ENCODE measurements at regions not wholly inside any gene's neighbourhood (a gene's known extent, or its start where the extent isn't known, plus 50 kb on each side); places are given as distances from the start of the nearest gene placed in this dataset.

DNA sequence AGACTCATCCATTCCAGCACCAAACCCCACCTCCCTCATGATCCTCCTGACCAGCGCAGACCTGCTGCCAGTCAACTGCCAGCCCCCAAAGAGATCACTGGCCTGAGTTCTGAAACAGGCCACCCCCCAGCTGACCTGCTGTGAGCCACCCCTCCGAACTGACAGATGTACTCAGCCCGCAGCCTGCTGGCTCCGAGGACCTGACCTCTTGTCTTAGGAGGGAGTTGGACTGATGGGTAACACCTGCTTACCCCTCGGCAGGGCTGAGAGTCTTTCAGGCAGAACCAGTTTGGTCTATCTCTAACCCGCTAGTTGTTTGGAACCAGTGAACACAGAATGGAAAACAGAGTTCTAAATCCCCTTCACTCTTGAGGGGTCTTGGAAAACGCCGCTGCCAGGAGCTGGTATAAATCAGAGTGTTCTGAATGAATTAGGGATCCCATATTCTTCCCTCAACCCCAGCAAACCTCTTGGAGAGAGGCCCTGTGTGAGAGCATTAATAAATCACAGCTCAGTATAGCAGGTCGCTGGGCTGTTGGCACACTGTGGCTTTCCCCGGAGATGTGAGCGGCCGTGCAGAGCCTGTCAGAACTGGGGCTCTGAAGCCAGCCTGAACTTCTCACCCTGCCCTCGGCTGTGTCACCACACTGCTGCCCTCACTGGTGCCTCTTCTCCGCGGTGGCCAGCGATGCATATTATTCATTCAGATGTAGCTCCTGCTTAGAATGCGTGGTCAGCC is 165.1 kb upstream of the NCAM1 start:
- no peak for DNase-seq

DNA sequence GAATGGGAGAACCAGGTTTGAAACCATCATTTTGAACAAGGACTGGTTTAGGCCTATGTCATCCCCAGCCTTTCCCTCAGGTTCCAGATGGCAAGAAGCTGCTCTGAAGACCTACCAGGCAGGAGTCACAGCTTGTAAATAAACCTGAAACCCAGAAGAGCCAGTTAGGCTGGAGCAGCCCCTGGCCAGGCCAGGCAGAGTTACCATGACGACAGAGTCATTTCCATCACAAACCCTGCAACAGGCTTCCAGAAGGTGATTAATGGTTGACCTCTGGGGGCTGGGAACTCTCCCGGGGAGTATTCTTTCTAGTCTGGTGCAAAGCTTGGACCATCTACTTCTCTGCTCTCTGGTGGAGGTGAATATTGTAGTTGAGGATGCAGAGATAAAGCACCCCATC is 164.1 kb upstream of the NCAM1 start:
- no peak for DNase-seq

DNA sequence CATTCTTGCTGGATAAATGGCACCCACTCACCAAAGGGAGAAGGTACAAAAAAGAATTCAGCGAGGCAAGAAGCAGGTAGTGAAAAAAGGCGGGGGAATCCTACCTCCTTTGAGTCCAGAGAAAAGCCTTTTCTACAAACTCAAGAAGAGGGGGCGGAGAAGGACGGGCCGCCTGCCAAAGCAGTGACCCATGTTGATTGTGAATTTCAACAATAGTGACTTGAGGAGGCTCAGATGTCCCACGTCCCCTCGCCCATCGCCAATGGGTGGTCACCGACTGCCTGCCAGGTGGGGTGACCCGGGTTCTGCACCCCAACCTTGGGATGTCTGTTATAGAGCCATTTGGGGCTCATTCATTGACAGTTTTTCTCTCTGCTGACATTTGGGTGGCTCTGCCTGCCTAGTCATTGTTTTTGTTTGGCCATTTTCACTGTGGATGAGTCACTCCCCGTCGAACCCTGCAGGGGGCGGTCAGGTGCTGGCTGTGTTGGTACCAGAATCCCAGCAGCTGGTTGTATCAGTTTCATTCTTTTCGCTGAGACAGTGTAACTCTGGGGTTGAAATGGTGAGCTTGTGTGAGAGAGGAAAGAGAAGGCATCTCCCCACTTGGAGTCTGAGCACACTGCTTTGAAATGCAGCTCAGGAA is 163.4 kb upstream of the NCAM1 start:
- DNase-seq = no peak

DNA sequence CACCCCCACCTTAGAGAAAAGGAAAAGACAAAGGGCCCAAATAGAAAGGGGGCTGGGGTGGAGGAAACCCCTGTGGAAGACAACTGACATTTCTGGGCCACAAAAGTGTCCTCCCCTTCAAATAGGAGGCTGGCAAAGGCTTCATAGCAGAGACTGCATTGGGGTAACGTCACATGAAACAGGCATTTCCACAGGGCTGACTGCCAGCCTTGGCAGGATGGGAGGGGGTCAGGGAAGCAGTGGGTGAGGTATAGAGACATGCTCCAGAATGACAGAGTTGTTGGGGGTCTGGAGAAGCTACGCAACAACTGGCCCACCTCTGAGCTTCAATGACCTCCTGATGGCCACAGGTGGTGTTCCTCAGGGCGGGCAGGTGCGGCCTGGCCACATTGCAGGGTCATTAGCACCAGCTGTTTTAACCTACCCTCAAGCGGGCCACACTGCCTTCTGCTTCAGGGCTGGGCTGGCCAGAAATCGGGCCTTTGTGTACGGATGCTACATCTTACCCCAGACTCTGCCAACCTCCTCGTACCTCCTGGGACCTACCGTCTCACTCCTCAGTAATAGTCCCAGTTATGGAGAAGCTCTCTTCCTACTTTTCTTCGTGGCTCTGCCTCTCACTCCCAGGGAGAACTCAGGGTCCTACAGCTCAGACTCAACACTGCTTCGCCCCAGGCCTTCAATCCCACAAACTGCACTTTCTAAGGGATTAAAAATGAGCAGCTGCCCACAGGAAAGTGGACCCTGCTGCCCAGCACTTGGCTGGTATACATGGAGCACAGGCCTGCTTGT is 160.0 kb upstream of the NCAM1 start:
- no peak for DNase-seq

DNA sequence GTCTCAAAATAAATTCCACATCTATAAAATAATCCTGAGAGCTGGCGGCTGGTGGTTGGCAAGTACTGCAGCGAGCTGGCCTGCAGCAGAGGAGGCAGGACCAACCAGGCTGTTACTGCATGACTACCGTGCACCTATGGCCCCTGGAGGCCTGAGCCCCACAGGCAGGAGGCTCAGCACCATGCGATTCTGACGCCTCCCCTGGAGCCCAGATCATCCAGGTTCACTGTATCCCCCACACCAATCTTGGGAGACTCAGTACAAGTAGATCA is 159.5 kb upstream of the NCAM1 start:
- DNase-seq = no peak

DNA sequence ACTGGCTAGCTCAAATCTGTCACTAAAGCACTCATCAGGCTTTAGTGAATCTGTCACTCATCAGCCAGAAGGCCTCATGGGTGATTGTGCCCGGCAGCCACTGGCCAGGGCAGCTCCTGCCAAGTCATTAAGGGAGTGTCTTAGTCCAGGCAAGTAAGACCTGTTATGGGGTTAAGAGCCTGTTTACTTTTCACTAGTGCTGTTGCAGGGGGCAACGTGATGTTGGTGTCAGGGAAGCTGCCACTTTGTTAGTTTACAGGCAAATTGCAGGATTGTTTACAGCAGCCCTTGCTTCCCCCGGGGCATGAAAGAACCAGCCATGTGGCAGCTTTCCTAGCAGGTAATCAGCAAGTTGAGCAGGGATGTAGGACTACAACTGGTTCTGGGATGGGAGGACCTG is 155.6 kb upstream of the NCAM1 start:
- no peak for DNase-seq

DNA sequence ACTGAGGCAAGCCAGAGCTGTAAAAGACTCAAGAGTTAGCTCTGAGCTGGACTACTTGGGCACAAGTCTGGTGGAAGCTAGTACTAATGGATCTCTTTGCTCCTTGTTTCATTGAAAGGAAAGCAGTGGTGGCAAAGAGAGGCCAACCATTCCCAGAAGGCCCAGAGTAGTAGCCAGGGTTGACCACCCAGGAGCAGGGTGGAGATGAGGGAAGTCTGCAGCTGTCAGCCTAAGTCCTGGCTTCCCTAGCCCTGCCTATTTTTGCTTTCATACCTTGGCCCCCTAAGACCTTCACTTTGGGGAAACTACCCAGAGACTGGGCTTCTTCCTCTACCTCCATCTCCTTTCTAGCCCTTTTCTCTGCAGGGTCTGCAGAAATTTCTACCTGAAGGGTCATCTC is 155.0 kb upstream of the NCAM1 start:
- DNase-seq = no peak

DNA sequence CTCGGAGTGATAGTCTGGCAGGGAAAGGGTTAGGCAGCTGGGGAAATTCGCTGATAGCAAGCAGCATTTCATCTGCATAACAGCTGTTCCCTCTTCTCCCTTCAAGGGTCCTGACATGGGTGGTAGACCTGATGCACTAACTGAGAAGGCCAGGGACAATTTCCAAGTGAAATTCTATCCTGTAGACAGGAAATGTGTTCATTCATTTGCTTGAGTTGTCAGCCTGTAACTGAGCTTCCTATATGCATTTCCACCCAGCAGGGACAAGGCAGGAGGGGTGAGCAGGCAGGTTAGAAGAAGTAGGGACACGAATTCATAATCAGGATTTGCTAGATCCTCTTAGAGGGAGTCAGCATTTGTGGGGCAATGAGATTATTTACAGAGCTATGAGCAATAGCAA is 154.3 kb upstream of the NCAM1 start:
- DNase-seq = no peak

DNA sequence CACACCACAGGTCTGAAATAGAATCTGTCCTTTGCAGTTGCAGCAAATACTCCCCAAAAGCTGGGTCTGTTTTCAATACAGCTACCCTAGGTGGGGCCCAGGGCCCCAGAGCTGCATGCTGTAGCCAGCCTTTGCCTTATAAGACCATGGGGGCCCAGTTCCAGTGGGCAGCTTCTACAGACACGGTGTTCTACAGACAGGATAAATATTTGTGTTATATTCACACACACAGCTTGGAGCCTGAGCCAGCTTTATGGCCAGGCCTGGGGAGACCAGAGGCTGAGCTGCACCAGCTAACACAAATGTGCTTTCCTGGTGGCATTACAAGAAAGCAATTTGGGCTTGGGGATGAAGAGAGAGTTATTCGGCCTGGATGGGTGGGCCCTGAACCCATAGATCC is 151.8 kb upstream of the NCAM1 start:
- no peak for DNase-seq

DNA sequence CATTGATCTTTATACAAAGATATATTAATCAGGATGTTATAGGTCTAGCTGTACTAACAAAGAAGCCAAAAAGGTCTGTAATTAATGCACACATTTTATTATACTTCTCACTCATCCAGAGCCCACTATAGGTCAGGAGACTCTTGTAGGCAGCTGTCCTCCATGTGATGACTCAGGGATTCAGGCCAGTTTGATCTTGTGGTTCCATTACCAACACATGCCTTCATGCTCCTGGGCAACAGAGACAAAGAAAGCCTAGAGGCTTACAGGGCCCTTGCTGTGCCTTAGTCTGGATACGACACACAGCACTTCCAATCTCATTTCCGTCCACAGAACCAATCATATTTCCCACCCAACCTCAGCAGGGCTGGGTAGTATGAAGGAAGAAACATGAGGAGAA is 150.3 kb upstream of the NCAM1 start:
- DNase-seq = no peak

DNA sequence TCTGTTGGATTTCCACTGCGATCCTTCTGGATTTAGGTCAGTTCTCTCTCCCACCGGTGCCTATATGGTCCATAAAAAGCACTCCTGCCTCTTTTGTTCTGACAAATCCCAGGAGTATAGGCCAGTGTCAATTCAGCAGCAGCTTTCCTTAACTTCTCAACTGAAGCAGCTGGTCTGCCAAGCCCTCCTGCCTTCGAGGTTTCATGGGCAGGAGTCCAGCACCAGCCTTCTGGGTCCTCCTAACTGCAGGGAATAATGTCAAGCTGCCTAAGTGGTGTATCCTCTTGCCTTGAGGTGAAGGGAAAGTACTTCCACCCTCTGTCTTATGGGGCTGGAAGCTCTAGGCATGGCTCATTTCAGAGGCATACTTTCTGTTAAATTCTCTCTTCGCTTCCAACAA is 149.4 kb upstream of the NCAM1 start:
- DNase-seq = no peak

DNA sequence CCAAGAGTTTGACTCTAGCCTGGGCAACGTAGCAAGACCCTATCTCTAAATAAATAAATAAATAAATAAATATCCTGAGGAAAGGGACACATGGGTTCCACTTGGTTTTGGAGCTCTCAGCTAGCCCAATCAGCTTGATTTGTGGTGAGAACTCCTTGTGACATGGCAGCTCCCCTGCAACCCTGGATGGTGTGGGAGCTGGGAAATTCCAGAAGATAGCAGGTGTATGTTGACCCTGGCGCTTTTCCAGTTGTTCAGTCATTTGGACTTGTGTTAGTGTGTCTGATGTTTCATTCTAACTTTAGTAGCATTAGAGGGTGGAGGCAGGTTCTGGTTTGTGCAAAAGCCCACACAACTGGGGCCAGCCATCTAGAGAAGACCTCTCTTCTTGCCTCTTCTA is 148.5 kb upstream of the NCAM1 start:
- no peak for DNase-seq

DNA sequence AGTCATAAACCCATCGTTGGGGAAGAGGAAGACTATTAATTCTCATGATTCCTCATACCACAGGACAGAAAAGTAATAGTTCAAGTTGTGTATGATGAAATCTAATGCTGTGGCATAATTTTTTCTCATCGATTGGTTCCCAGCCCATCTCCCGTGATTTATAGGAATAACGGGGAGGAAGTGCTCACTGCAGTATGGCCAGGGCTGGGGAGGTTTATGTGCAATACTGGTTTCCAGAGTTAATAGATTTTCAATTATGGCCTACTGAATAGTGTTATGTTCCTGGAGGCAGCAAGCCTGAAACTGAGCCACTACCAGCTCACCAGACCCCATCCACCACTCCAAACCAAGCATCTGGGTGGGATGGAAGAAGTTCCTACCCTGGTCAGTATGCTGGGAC is 147.1 kb upstream of the NCAM1 start:
- DNase-seq = no peak

DNA sequence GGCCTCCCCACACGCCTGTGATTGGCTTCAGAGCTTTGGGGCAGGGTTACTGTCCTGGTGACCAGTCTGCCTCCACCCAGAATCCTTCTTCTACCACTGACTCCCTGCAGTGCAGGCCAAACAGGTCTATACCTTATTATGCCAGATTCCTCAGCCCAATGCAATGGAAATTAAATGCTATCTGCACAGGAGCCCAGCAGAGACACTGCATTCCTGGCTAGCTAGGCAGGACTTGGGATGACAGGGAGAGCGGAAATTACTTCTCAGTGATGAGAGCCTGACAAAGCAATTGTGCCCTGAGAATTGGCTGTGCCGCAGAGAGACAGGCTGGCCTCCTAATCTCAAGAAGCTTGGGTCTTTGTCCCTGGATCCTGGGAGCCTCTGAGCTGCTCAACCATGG is 143.8 kb upstream of the NCAM1 start:
- DNase-seq = no peak

DNA sequence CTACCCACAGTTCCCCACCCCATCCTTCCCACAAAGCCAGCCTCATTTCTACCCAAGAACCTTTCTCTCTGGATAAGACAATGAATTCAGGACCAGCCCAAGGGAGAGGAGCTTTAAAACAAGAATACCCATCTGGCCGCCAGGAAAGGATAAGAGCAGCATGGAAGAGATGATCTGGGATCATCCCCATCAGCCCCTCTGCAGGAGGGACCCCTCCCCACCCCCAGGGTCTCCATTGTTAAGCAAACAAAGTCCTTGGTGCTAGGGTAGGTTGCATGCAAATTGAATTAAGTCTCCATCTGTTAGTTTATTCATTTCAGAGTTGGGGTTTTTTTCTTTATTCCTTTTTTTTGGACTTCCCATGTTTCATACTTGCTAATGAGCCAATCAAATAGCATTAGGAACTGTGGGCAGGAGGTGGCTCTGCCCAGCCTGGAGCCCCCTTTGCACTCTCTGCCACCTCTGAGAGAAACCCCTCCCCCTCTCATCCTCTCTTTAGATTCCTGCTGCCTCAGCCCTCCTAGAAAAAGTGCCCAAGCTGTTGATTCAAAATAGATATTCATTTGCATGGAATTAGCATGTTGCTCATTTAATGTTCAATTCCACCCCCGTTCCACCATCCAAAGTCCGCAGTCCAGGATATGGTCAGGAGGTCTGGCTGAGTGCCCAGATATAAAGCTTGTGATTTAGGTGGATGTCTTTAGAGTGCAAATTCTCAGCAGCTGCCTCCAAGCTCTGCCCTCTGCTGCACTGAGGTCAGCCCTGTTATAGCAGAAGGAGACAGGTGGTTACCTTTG is 138.5 kb upstream of the NCAM1 start:
- DNase-seq = no peak

DNA sequence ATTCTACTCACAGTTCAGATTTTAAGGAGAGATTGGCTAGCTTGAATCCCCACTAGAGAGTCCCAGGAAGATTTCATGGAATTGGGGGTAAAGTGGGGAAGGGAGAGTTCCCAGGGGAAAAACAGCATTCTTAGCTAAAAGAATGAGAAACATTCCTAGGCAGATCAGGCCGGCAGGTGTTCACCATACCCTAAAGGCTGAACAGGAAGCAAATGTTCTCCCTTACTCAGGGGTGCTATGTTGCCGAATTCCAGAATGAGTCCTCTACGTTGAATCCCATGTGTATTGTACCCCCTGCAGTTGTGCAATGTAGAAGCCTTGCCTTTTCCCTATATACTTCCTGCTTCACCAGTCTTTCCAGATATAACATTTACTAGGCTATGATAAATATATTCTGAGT is 135.2 kb upstream of the NCAM1 start:
- no peak for DNase-seq

DNA sequence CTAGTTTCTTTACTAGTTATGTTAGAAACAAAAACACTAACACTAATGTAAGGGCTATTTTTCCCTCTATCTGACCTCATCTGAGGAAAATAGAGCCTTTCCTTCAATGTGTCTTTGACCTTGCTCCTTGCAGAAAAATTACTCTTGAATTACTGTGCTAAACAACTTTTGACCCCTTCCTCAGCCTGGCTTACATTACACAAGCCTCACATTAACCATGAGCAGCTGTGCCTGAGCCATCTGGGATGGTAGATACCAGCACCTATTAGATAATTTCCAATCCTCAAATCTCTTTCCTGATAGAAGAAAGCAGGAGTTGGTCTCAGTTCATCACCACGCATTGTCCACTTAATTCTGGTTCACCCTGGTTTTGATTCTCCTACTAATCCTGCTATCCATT is 134.4 kb upstream of the NCAM1 start:
- no peak for DNase-seq

DNA sequence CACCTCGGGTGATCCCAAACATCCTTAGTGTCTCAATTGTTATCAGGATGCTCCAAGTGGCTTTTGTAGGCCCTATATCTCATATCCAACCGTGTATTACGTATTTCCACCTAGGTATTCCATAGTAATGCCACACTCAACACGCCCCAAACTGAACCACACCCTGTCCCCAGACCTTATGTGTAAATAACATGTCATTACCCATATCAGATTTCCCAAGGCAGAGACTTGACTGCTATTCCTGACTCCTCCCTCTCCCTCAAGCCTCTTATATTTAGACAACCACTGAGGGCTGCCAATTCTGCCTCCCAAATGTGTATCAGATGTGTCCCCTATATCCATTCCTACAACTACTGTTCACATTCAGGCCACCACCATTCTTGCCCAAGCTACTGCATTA is 132.8 kb upstream of the NCAM1 start:
- no peak for DNase-seq

DNA sequence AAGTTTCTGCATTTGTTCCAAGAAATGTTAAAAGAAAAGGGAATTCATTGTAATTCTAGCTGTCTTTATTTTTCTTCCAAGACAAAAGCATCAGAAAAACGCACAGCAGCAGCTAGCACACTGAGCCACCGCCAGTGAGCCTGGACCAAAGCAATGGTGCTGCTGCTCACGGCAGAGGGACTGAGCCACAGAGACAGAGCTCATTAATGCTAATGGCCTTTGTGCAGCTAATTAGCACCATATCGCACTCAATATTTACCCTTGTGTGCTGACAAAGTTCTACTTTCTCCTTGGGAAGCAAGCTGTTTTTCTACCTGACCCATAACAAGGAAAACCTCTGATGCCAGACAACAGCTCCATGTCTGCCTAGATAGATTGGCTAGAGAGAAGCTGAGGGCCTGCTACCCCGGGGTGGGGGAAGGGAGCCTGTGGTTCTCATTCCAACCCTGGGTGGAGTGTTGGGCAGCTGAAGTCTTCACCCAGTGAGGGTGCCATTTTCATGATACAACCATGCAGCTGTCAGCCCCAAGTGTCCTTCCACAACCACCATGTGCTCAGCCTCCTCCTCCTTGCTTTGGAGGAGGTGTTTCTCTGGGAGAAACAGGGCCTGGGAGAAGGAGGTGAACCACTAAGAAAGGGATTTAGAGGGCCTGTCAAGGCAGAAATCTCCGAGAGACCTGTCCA is 131.1 kb upstream of the NCAM1 start:
- no peak for DNase-seq

DNA sequence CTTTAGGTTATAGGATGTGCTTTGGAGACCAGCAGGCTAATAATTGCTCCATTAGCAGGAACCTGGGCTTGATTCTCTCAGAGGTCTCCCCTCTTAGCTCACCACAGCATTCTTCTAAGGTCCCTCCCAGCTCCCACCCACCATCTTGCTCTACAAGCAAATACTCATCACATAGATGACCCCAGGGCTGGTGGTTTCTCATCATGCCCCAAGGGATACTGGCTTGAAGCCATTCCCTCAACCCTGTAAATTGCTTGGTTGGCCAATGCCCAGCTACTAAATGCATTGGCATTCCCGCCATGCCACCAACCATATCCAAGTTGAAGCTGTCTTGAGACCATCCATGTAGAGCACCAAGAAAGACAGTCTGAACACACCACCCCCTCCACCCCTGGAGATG is 130.2 kb upstream of the NCAM1 start:
- DNase-seq = no peak

DNA sequence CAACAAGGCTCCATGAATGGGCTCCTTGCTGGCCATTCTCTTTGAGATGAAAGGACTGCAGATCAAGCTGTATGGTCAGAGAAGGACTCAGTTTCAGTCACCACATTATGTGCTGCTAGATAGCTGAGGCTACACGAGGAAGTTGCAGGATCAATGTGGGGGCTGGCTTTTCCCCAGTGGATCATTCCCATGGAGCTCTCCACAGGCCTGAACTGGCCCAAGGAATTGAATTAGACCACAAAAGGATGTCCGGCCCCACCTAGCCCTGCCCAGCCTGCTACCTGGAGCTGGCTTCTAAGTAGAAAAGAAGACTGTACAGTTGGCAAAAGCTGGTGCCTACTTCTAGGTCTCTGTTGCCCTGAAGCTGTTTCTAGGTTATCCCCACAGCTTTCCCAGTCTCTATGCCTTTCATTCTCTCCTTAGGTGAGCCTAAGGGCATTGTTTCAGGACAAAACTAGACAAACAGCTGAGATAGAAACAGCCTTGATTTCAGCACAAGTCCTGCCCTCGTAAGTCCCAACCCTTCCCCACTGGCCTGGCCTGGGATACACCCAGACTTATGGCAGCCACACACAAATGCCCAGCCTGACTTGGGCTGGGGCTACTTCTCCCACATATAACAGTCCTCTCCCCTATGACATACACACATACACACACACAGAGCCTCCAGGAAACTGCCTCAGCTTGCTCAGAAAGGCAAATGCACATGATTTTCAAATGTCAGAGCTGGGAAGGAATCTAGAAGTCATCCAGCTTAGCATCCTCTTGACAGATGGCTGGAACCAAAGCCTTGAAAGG is 129.1 kb upstream of the NCAM1 start:
- DNase-seq = no peak

DNA sequence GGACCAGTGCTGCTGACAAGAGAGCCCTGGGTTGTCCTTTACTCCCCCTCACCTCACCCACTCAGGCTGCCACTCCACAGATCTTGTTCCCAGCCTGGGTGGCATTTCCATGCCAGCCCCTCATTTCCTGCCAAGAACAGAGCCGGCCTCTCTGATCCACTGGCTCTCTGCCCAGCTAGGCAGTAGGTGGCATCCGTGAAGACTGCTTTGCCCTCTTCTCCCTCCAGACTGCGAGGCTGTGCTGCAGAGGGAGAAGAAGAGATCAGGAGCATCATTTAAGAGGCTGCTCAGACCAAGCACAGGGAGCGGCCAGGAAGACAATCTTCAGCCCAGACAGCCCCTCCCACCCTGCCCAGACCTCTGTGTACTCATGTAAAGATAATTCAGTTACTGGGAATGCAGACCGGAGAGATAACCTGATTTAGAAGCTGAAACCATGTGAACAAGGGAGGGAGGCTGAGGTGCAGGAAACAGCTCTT is 126.9 kb upstream of the NCAM1 start:
- no peak for DNase-seq
